HG02642 (cell line): ENCODE measurements at regions not wholly inside any gene's neighbourhood (a gene's known extent, or its start where the extent isn't known, plus 50 kb on each side); places are given as distances from the start of the nearest gene placed in this dataset.

ENCODE experiments used
- ATAC-seq: cut with Tn5 transposase; IDR thresholded peaks from one replicate; pipeline ENCODE4 v1.9.1; 2021; ENCODE audit warnings: mild to moderate bottlenecking; ENCODE audit not compliant: unreplicated experiment, poor library complexity

DNA sequence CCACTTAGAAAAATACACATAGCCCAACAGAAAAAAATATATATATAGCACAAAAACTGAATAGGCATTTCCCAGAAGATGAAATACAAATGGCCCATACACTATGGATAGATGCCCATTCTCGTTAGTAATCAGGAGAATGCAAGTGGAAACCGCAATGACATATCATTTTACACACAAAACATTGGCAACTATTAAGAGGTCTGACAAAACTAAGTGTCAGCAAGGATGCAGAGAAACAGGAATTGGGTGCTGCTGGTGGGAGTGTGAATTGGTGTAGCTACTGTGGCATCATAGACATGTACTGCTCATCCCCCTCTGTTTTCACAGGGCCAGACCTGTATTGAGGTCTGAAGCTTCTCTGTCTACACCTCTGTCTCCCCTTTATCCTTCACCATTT lies 320.0 kb downstream of the IDS start:
- ATAC-seq, result no peak

DNA sequence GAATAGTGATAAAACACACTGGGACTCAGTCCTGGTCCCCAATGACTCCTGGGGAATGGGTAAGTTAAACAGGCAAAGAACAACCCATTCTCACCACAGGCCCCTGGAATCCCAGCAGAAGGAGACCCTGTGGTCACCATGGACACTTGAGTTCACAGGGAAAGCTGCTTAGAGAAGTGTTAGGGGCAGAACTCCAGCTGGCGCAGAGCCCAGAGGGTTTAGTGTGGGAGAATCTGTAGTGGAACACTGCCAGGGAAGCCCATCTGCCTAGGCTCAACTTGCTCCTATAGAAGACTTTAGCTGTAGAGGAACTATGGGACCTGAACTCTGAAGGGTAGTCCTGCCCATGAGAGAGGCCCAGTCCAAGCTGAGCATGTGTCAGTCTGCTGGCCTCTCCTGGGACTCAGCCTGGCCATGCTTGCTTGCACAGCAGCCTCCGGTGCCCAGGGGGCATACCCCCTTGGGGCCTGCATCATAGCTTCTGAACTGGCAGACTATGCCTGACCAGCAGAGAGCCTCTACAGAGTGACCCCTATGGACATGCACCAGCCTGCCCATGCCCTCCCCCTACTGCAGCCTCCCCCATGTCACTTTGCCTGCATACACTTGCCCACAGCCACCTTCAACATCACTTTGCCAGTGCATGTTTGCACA lies 343.5 kb downstream of the IDS start:
- no peak for ATAC-seq

- ATAC-seq, result no peak
These were observed 347.1 kb downstream of the IDS start for GRCh38 chrX:149157976-149158375.

GRCh38 chrX:149152941-149153340 lies 352.2 kb downstream of the IDS start:
- ATAC-seq, result no peak

- ATAC-seq, result no peak
These were observed 353.0 kb downstream of the IDS start for GRCh38 chrX:149151805-149152757.

DNA sequence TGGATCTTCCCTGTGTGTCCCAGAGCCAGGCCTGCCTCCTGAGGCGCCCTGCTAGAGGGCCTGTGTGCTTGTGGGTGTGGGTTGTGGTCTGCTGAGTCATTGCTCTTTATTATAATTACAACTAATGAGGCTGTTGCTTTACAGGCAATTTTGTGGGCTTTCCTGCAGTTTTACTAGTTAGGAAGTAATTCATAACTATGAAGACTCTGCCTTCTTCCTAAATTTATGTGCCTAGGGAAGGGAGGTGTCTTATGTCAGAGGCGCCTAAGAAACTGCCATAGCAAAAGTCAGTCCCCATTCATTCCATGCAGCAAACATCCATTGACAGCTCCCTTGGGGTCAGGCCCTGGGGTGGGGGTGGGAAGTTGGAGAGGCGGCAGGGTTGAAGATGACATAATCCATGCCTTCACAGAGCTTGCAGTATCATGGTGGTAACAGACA lies 359.2 kb downstream of the IDS start:
- peak; percentile 51 for ATAC-seq

DNA sequence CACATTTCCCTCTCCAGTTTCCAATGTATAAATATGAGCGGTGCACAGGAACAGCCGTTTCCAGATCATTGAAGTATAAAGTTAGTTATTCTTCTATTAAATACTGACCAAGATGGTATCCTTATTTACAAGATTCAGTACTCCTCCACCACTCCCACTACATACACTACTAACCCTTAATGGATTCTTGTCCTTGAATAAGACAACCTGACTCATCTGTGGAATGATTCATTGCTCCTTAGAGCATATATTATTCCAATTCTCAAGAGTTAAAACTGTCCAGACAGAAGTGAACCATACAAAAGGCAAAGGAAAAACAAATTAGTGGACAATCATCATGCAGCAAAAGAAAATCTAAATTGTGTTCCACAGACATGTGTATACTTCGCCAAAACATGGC lies 373.3 kb downstream of the IDS start:
- ATAC-seq, result no peak

GRCh38 chrX:149129767-149130166 lies 375.3 kb downstream of the IDS start:
- no peak for ATAC-seq

DNA sequence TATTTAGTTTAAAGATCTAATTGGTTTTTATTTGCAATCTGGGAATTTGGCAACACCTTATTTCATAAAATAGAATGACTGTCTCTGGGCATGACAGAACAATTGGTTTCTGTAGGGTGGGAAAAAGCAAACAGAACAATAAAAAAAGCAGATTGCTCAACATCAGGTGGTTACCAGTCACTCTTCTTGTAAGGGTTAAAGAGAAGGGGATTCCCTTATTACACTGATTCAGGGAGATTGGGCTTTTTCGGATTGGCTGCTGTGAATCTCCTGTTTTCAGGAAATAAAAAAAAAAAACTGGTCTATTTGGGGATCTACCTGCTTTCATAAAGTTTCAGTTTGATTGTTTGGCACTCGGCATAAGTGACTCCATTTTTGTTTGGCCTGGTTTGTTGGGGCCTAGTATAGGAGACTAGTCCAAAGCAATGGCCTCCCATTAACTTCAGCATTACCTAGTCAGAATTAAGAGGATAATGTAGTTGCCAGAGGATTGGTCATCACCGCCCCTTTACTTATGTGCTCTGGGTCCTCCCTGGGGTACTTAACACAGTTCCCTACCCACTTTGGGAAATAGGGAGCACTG lies 380.5 kb downstream of the IDS start:
- no peak for ATAC-seq

GRCh38 chrX:149121206-149121920 lies 383.7 kb downstream of the IDS start:
- no peak for ATAC-seq

- no peak for ATAC-seq
These were observed 384.6 kb downstream of the IDS start for GRCh38 chrX:149120459-149120858.

DNA sequence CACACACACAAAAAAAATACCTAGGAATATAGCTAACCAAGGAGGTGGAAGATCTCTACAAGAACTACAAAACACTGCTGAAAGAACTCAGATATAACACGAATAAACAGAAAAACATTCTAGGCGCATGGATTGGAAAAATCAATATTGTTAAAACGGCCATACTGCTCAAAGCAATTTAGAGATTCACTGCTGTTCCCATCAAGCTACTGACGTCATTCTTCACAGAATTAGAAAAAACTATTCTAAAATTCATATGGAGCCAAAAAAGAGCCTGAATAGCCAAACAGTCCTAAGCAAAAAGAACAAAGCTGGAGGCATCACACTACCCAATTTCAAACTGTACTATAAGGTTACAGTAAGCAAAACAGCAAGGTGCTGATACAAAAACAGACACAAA lies 390.2 kb downstream of the IDS start:
- ATAC-seq, result no peak

DNA sequence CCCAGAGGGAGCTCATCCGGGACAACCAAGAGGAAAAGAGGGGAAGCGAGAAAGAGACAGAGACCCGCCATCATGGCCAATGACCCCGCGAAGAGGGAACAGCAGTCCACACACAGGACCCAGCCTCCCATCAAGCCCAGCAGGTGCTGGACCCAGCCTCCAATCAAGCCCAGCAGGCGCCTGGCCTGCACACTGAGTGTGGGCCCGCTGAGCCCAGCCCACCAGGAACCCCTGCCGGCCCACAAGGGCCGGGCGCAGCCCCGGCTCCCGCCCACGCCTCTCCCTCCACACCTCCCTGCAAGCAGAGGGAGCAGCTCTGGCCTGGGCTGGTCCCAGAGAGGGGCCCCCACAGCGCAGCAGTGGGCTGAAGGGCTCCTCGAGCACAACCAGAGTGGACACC lies 391.1 kb downstream of the IDS start:
- ATAC-seq, result no peak

GRCh38 chrX:149097786-149098185 lies 407.3 kb downstream of the IDS start:
- ATAC-seq, result no peak

DNA sequence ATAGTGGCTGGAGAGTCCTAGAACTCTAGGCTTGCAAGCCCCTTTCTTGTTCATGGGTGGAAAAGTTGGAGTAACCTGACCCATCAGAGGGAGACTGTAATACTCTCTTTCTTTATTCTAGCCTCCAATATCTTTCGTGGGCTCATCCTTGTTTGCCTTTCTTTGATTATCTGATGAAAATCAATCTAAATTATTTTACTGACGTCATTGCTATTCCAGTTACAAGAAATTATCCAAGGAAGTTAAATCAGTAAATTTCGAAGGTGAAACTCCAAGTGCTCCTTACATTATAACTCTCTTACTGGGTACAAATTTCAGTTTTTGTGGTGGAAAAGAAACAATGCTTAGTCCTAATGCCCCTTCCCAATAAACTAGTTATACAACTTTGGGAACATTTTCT lies 412.9 kb downstream of the IDS start:
- ATAC-seq, result no peak

- no peak for ATAC-seq
These were observed 425.2 kb downstream of the IDS start for GRCh38 chrX:149079805-149080406.

- no peak for ATAC-seq
These were observed 430.7 kb downstream of the IDS start for GRCh38 chrX:149074398-149074797.

DNA sequence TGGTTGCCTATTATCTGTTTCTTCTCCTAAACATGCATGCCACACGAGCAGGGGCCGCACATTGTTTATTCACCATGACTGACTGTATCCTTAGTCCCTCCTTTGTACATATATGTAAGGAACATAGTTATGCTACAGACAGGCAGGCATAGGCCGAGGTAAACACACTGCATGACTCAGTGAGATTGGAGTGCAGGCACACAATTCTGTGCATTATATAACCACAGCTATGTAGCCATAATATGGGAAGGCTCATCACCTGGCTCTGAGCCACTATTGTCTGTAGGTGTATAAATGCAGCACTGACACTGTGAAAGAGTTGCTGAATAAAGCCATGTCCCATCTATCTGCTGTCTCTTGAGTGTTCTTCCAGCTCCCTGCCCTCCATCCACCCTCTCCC lies 431.6 kb downstream of the IDS start:
- no peak for ATAC-seq

- no peak for ATAC-seq
These were observed 435.2 kb downstream of the IDS start for GRCh38 chrX:149069899-149070298.

DNA sequence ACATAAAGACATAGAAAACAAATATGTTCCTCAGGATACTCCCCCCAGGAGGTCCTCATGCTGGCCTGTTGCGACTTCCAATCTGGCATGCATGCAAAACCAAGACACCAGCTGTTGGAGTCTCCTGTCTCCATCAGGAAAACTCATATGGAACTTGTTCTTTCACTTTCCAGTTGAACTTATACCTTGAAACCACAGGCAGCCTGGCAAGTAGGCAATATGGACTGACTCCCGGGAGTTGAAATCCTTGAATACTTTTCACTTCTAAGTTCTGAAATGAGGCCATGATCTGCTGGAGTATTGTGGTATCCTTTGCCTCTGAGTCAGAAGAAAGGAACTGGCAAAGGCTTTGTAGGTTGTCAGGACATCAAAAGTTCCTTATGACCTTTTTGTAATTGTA lies 444.2 kb downstream of the IDS start:
- ATAC-seq, result no peak
